Lower leg skin (tissue), 4 donors: ENCODE measurements at regions not wholly inside any gene's neighbourhood (a gene's known extent, or its start where the extent isn't known, plus 50 kb on each side); places are given as distances from the start of the nearest gene placed in this dataset.

ENCODE experiments used
- DNase-seq, 2 donors: peaks; one replicate each; pipeline ENCODE4 v3.0.0-alpha.2; 2019; ENCODE audit warnings: low spot score in 2 of 2
- H3K4me3 ChIP-seq: fragments of 200-600 bp; sonication (generic); 2 replicates; pipeline ENCODE4 v1.5.1; 2017; ENCODE audit warnings: mild to moderate bottlenecking, low read depth; ENCODE audit not compliant: poor library complexity, severe bottlenecking
- POLR2A ChIP-seq, 2 donors: fragments of 450-650 bp; IDR thresholded peaks; one replicate each; pipeline ENCODE4 v1.6.1; 2016 to 2017; ENCODE audit warnings: antibody characterized with exemption in 2 of 2, mild to moderate bottlenecking in 1 of 2, moderate library complexity in 1 of 2
- WGBS, 2 donors: methylation state at CpG; one replicate each; pipeline ENCODE4 v1.1.5; 2018; 5-methylcytosine and 5-hydroxymethylcytosine counted together
- intact Hi-C: fragments of 100-400 bp; cut with DNase I; formaldehyde crosslinking; loops from one replicate; pipeline ENCODE4 v1.15.0; 2023; ENCODE audit warnings: low total_unique reads
- TF ChIP-seq, protein P1 (sequence below), 3 donors: fragments of 450-650 bp; IDR thresholded peaks; one replicate each; pipeline ENCODE4 v1.5.1; 2016; ENCODE audit warnings: antibody characterized with exemption in 3 of 3, mild to moderate bottlenecking in 3 of 3, moderate library complexity in 2 of 3

DNA sequence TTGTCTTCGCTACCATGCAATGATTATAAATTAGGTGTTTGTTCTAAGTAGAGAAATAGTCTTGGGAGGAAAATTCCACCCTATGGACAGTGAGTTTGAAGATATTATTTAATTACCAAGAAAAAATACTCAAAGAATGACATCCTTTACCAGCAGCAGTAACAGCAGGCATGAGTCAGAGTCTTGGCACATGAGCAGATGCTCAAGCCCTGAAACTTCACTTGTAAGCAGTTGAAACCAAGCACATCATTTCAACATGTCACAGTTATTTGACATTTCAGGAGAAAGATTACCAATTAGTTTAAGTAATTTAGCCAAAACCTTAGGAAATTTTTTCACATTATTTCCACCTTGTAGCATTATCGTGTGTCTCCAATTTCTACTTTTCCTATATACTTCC is 99.2 kb downstream of the C12orf50 start:
- no peak for TF ChIP-seq POLR2A (IDR thresholded peaks at IDR 0.05)
- TF ChIP-seq, protein P1, sequence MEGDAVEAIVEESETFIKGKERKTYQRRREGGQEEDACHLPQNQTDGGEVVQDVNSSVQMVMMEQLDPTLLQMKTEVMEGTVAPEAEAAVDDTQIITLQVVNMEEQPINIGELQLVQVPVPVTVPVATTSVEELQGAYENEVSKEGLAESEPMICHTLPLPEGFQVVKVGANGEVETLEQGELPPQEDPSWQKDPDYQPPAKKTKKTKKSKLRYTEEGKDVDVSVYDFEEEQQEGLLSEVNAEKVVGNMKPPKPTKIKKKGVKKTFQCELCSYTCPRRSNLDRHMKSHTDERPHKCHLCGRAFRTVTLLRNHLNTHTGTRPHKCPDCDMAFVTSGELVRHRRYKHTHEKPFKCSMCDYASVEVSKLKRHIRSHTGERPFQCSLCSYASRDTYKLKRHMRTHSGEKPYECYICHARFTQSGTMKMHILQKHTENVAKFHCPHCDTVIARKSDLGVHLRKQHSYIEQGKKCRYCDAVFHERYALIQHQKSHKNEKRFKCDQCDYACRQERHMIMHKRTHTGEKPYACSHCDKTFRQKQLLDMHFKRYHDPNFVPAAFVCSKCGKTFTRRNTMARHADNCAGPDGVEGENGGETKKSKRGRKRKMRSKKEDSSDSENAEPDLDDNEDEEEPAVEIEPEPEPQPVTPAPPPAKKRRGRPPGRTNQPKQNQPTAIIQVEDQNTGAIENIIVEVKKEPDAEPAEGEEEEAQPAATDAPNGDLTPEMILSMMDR (IDR thresholded peaks at IDR 0.05) = no peak
- intact Hi-C loops = no loop called here
- no peak overlapping the region for H3K4me3 ChIP-seq
- no peak for DNase-seq
- 71 to 73% methylated on average over 2 of the region's 2 CpGs for WGBS, 2 donors

DNA sequence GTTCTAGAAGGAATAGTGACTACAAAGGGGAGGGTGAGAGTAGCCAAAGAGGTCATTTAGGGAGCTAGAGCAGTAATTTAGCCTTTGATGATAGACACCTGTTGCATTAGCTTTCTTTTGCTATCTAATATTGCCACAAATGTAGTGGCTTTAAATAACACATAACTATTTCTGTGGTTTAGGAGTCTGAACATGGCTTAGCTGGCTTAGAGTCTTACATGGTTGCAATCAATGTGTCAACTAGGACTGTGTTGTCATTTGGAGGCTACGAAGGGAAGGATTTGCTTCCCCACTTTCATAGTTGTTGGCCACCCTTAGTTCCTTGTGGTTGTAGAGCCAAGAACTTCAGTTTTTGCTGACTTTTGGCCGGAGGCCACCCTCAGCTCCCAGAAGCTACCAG is 99.9 kb downstream of the C12orf50 start:
- TF ChIP-seq, protein P1 (IDR thresholded peaks at IDR 0.05) = no peak
- no peak for TF ChIP-seq POLR2A (IDR thresholded peaks at IDR 0.05)
- intact Hi-C loops = no loop called here
- no peak overlapping the region for H3K4me3 ChIP-seq
- WGBS, 2 donors = 72 to 93% methylated on average over 2 of the region's 2 CpGs
- DNase-seq = no peak

DNA sequence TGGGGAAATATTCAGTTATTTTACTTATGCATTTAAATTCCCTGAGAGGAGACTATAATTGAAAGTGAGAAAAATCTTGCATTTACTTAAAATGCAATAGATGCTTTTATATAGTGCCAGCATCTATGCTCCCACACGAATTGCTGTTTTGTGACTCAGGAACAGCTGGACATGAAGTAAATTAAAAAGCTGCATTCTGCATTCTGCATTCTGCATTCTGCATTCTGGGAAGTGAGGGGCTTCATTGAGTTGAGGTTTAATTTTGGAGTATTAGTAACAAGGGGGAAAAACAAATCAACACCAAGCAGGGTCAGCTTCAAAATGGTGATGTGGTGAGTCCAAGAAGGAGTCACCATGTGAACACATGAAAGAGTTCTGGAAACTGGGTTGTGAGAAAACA is 101.2 kb downstream of the C12orf50 start:
- no peak for DNase-seq
- intact Hi-C loops = no loop called here
- TF ChIP-seq POLR2A (IDR thresholded peaks at IDR 0.05) = no peak
- TF ChIP-seq, protein P1 (IDR thresholded peaks at IDR 0.05) = no peak
- no peak overlapping the region for H3K4me3 ChIP-seq
- WGBS, 2 donors = 27 to 46% methylated on average over 1 of the region's 1 CpG

DNA sequence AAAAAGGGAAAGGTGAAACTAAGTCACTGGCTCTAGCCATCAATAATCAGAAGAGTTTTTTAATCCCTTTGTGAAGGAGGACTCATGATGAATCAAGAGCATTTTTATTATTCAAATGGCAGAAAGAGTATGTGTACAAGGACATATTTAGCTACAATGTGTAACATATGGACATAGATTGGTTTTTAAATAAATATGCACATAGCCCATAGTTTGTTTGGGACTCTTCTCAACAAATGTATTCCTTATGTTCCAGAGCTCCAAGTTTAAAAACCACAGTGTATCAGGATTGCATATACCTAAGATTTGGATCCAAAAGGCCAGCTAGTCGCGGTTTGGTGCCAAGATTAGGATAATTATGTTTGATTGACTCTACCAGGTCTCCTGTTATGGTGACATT is 104.2 kb downstream of the C12orf50 start:
- intact Hi-C loops = no loop called here
- WGBS, 2 donors = 51 to 58% methylated on average over 2 of the region's 2 CpGs
- H3K4me3 ChIP-seq = no peak overlapping the region
- TF ChIP-seq POLR2A (IDR thresholded peaks at IDR 0.05) = no peak
- TF ChIP-seq, protein P1 (IDR thresholded peaks at IDR 0.05) = no peak
- no peak for DNase-seq

DNA sequence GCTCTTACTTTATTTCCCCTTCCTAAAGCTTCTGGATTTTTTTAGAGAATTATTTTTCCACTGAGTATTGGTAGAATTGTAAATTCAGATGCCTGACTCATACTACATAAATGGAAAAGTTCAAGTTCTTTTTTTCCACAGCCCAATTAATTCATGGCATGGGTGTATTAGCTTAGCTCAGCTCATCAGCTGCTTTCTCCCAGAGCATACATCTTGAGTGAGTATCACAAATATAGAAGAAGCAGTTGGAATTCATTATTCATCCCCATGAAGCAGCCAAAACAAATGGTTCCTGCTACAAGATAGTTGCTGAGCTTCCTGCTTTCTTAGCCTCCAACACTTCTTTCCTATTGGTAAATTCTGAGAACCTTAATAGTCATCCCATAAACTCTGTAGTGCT is 105.1 kb downstream of the C12orf50 start:
- TF ChIP-seq, protein P1 (IDR thresholded peaks at IDR 0.05) = no peak
- TF ChIP-seq POLR2A (IDR thresholded peaks at IDR 0.05) = no peak
- intact Hi-C loops = no loop called here
- H3K4me3 ChIP-seq = no peak overlapping the region
- DNase-seq = no peak

DNA sequence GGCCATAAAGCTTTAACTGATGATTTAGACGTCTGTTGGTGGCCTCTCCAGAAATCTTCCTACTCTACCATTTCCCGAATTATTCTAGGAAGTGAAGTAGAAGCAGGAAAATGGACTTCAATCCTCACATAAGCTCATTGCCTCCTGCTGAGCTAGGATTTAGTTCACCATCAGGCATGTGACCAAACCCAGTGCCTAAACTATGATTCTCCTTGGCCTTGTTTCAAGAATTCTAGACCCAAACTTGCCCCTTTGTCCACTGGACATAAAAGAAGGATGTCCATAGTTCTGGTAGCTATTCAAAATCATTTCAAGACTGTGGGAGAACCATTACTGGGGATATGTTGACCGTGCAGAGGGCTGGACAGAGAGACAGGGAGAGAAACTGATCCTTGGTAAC is 105.8 kb downstream of the C12orf50 start:
- DNase-seq = no peak
- TF ChIP-seq POLR2A (IDR thresholded peaks at IDR 0.05) = no peak
- TF ChIP-seq, protein P1 (IDR thresholded peaks at IDR 0.05) = no peak
- intact Hi-C loops = no loop called here
- H3K4me3 ChIP-seq = no peak overlapping the region
- WGBS, 2 donors = 77 to 80% methylated on average over 3 of the region's 3 CpGs
